GM18858 (cell line): ENCODE measurements at regions not wholly inside any gene's neighbourhood (a gene's known extent, or its start where the extent isn't known, plus 50 kb on each side); places are given as distances from the start of the nearest gene placed in this dataset.

Experiments used
- ATAC-seq: cut with Tn5 transposase; IDR thresholded peaks from one replicate; pipeline ENCODE4 v1.9.1; 2021; ENCODE audit not compliant: unreplicated experiment

DNA sequence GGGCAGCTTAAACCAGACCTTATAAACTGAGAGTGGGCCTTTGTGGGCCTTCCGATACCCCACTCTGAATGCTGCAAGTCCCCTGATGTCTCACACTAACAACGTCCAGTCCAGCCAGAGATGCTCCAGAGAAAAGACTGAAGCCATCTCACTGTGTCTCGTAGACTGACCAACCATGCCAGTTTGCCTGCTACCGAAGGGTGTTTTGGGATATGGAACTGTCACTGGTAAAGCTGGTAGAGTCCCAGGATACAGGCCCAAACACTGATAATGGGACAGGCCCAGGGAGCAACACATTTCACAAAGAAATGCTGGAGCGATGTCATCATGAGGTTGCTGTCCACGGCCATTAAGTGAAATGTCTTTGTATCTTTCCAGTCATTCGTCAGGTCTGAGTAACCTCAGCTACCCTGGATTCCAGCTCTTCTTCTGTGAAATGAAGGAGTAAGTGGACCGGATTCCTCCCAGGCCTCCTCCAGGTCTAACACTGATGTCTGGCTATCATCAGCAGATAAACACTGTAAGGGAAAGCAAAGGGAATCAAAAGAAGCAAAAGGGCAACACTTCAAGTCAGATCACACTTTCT lies 81.6 kb downstream of the SLC5A7 start:
- no peak for ATAC-seq

DNA sequence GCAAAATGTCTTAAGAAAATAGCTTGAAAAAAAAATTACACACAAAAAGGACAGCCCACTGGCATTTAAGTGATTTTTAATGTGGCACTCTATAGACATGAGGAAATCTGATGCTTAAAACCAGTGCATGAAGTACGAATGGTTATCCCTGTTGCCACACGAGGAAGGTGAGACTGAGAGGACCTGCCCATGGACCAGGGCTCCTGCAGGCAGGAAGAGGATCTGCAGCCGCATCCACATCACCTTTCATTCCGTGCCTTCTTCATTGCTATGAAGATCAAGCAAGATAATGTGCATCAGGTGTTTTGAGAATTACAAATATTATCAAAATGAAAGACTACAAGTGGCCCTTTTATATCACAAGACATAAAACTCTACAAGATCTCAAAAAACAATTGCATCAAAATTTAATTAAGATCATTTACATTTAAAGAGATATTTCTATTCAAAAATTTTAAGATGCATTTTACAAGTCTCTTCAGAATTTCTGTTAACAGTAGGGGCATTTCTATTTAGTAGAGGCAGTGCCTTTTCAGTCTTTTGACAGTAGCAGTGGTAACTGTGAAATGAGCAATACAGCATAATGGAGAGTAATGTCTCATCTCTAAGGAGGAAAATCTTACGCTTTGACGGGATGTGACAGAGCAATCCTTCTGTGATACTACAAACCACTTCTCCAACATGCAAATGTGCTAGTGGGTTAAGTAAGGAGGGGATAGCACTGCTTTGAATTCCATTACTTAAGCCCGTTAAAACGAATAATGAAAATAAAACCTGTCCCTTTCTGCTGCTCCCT lies 83.4 kb downstream of the SLC5A7 start:
- no peak for ATAC-seq

- no peak for ATAC-seq
Measured at GRCh38 chr2:108073415-108074072, 87.2 kb downstream of the SLC5A7 start.

- no peak for ATAC-seq
Measured at GRCh38 chr2:108074150-108074549, 87.8 kb downstream of the SLC5A7 start.

DNA sequence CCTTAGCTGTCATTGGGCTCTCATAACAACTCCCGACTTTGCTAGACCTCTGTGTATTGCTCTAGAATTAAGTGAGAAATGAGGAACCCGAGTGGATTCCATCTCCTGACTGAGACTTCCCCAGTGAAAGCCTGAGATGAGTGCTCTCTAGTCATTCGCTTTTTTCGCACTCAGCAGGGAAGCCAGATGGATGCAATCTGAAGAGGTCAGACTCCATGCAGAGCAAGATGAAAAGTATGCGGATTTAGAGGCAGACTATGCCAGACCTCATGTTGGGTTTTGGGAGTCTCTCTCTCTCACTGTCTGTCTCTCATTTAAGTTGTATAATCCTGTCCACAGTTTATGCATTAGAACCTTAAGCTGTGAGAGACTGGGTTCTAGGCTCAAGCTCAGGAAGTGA lies 88.6 kb downstream of the SLC5A7 start:
- no peak for ATAC-seq

DNA sequence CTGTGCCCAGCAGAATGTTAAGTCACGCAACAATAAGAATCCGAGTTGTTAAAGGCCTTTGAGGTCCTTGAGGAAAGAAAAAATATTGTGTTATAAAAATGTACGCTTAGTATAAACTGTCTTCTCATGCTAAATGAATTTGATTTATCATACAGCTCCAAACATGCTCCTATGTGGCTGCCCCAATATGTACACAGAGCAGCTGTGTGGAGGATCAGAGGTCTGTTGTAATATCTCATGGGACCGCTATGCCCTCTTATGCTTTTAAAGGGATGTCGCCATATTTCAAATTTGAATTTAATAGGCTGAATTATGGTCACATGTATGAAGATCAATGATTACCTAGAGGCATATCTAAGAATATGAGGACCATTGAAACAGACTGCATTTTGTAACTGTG lies 90.2 kb downstream of the SLC5A7 start:
- no peak for ATAC-seq

GRCh38 chr2:108079736-108080135 lies 93.4 kb downstream of the SLC5A7 start:
- ATAC-seq, result no peak

GRCh38 chr2:108080177-108080576 lies 93.9 kb downstream of the SLC5A7 start:
- no peak for ATAC-seq

GRCh38 chr2:108082978-108083377 lies 96.7 kb downstream of the SLC5A7 start:
- no peak for ATAC-seq

- ATAC-seq, result no peak
Measured at GRCh38 chr2:108084311-108084710, 98.0 kb downstream of the SLC5A7 start.

GRCh38 chr2:108092886-108093285 lies 106.6 kb downstream of the SLC5A7 start:
- no peak for ATAC-seq

DNA sequence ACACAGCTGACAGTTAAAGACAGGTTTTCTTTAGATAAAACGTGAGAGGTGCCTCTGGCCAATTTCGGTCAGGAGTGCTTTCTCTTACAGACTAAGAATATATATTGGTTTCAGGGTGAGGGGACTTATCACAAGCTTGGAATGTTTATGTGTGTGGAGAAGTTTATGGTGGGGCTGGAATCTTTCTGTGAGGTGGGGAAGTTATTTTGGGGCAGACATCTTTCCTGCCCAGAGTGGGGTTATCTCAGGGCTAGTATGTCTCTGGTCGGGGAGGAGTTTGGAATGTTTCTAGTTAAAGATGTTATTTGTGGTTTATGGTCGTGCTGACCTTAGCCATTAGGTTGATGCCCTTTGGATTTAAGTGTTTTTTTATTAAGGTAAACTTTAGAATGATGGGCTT lies 115.2 kb downstream of the SLC5A7 start:
- no peak for ATAC-seq

GRCh38 chr2:108106731-108107130 lies 120.4 kb downstream of the SLC5A7 start:
- no peak for ATAC-seq

- ATAC-seq, result no peak
Measured at GRCh38 chr2:108111936-108112335, 125.6 kb downstream of the SLC5A7 start.

GRCh38 chr2:108115868-108116267 lies 123.9 kb upstream of the SULT1C3 start:
- ATAC-seq, result no peak

- ATAC-seq, result no peak
Measured at GRCh38 chr2:108118996-108119395, 120.8 kb upstream of the SULT1C3 start.

DNA sequence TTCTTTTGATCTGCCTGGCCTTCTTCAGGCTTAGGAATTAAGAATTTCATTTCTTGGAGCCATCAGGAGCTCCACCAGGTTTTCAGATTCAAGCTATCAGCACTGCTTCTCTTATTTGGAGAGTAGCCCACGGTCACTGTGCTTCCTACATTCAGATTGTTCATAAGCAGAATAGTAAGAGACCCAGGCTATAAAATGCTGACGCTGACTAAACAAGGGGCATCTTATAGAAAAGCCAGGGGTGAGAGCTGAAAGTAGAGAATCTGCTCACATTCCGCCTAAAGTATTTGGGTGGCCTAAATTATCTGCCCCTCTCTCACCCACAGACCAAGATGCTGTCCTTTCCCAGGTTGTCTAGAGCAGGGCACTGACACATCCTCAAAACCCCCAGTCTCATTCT lies 120.3 kb upstream of the SULT1C3 start:
- no peak for ATAC-seq

DNA sequence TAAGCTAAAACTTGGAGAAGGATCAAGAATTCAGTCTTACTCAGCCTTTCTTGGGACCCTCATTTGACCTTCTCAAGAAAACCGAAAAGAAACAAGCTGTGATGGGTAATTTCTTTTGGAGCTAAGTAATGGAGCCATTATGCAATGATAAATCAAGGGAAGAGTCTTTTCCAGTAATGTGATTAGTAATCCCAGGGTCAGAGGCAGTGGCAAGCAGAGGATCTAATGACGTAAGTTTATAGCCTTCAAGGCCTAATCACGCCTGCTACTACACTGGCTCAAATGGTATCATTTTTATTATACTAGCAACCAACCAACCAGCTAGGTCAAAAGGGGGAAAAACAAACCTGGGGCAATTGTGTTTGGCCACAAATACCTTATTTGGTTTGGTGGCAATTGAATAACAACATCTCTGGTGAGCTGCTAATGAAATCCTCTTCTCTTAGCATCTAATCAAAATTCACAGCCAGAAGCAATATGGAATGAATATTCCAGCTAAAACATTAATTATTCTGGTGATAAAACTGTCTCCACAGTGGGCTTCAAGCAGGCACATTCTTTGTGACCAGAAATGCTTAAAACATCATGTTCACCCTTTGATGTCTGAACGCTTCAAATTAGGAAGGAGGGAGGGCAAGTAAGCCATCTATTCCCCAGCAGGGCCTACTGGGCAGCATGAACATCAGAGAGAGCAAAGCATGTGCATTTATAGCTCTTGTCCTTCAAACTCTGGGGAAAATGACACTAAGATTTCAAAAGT lies 114.9 kb upstream of the SULT1C3 start:
- ATAC-seq, result no peak

GRCh38 chr2:108125581-108125980 lies 114.2 kb upstream of the SULT1C3 start:
- ATAC-seq, result no peak

DNA sequence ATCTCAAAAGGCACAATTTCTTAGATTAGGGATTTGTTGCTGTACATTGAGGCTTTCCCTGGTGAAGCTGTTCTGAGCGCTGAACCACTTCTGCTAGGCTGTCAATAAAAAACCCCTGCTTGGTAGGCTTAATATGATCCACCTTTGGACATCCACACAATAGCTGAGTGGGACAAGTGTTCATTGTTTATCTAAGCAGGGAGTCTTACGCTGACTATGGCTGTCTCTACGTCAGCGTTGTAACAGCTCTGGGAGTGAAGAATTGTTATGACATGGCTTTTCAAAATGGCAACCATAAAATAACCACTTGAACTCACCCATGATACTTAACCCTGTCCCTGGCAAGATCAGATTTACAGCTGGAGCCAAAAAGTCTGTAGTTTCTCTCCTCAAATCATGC lies 111.5 kb upstream of the SULT1C3 start:
- no peak for ATAC-seq

DNA sequence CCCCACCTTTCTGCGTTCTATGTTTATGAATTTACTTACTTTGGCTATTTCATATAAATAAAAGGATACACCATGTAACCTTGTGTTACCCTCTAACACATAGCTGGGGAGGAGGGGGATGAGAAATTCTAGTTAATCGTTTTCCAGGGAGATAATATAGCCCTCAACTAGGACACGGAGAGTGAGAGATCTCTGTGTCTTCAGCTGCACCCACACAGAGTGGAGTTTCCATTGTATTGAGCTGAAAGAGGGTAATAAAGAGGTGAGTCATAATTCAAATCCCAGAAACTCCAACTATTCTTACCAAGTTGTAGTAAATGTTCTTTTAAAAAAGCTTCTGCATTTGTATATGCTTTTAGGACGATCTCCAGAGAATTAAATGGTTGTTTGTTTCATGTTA lies 110.1 kb upstream of the SULT1C3 start:
- ATAC-seq, result no peak

DNA sequence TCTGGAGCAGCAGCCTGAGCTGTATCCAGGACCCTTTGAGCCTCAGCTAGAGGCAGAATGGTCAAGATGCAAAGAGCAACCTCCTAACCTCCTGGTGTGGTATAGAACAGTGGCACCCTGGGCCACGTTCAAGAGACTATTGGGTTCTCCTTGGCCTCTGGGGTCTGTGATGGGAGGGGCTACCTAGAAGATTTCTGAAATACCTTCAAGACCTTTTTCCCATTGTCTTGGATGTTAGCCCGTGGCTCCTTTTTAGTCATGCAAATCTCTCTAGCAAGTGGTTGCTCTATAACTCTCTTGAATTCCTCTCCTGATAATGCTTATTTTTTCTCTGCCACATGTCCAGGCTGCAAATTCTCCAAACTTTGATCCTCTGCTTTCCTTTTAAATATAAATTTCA lies 106.3 kb upstream of the SULT1C3 start:
- ATAC-seq, result no peak
